Caki2 (cell line): ENCODE measurements at regions not wholly inside any gene's neighbourhood (a gene's known extent, or its start where the extent isn't known, plus 50 kb on each side); places are given as distances from the start of the nearest gene placed in this dataset.
"Not testable (repeated sequence)": the region's sequence is repeated elsewhere in the genome, so short reads cannot be mapped to it uniquely, and the experiment has no call there.

ENCODE experiments used
- DNase-seq: peaks from one replicate; pipeline ENCODE4 v3.0.0-alpha.2; 2015; ENCODE audit warnings: low read depth
- in situ Hi-C: cut with HindIII; loops from 2 replicates; pipeline ENCODE4 v1.10.0; 2016; ENCODE audit warnings: low sequenced_read_pairs, low pct_unique_long_range_greater_than_20kb, mixed read lengths

DNA sequence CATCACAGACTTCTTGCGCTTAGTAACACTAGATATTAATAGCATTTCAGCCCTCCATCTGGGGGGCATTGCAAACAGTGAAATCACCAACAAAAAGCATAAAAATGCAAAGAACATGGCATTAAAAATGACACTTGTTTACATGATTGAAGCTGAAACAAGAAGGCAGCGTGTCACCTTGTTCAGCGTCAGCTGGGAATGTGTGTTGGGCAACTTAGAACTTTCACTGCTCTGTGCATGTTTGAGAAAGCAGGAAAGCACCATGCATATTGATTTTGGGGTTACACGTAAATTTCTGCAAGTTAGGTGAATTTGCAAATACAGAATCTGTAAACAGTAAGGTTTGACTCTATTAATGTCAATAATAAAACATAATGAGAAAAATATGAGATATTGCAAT lies 162.9 kb downstream of the SOX4 start:
- no peak for DNase-seq
- in situ Hi-C loops: no loop called here

DNA sequence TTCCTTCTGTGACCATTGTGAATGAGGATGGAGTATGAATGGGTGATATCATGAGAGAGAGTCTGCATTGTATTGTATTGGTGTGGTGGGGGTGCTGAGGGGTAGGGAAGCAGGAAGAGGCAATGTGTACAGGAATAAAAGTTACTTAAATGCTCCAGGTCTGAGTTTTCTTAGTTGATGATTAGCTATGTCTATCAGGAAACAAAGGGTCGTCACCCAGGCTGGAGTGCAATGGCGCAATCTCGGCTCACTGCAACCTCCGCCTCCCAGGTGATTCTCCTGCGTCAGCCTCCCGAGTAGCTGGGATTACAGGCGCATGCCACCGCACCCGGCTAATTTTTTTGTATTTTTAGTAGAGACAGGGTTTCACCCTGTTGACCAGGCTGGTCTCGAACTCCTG lies 163.8 kb downstream of the SOX4 start:
- in situ Hi-C loops, DNase-seq: not testable (repeated sequence)

DNA sequence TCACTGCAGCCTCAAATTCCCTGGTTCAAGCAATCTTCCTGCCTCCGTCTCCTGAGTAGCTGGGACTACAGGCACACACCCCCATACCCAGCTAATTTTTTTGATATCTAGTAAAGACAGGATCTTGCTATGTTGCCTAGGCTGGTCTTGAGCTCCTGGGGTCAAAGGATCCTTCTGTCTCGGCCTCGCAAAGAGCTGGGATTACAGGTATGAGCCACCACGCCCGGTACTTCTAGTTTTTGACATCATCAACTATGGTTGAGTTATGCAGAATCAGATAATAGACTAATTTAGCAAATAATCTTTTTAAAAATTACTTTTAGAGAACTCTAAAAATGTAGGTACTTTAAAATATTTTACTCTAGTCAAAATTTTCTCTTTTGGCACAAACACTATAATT lies 166.2 kb downstream of the SOX4 start:
- in situ Hi-C loops: no loop called here
- DNase-seq: no peak

GRCh38 chr6:21761053-21761730 lies 167.6 kb downstream of the SOX4 start:
- not testable (repeated sequence) for DNase-seq

GRCh38 chr6:21764989-21765388 lies 171.4 kb downstream of the SOX4 start:
- in situ Hi-C loops: no loop called here
- DNase-seq: no peak

More at GRCh38 chr6:21761053-21761730, 167.6 kb downstream of the SOX4 start:
- in situ Hi-C loops: not testable (repeated sequence)

- in situ Hi-C loops: no loop called here
- no peak for DNase-seq
These were observed 174.5 kb downstream of the SOX4 start for GRCh38 chr6:21767891-21768648.

DNA sequence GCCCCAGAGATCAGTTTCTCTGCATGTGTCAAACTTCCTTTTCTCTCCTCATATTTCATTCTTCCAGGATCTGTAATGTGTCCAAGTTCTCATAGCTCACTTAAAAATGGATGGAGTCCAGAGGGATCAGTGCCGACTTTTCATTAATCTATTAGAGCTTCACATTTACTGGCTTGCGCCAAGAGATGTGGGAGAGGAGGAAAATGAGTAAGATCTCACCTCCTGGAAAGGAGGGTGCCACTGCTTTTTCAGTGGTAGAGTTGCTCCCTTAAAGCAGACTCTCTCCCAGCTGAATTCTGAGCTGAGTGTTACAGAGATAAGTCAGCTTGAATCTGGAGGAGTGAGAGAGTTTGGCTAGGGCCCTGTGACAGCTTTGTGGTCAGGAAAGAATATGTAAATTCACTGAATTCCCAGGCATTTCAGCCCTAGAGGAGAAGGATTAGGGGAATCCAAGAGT lies 175.9 kb downstream of the SOX4 start:
- DNase-seq: peak; percentile 41
- in situ Hi-C loops: no loop called here

GRCh38 chr6:21769968-21770367 lies 176.4 kb downstream of the SOX4 start:
- no peak for DNase-seq
- in situ Hi-C loops: no loop called here

DNA sequence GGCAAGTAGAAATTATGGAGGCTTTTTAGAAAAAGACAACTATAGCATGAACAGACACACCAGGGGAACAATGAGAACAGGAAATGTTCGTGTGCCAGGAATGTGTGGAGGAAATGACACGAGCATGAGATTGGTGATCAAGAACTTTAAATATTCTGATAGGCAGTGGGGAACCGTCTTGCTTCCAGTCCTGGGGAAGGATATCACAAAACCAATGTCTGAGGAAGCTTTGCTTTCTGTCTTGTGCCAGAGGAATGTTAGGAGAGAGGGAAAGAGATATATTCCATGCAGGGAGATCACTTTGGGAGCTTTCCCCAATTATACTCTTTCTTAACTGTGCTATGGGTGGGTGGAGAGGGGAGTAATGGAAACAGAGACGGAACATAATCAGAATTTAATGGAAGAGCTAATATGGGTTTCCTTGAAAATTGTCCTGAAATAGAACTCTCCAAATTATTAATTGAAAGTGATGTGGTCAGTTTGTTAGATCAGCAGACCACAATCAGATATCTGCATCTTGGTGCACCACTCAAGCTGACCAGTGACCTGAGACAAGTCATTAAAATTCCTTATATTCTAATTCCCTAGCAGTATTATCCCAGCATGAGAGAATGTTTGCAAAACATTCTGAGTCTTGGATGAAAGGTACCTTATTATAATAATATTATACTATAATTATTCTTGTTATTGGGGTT lies 178.2 kb downstream of the SOX4 start:
- in situ Hi-C loops: no loop called here
- DNase-seq: no peak

DNA sequence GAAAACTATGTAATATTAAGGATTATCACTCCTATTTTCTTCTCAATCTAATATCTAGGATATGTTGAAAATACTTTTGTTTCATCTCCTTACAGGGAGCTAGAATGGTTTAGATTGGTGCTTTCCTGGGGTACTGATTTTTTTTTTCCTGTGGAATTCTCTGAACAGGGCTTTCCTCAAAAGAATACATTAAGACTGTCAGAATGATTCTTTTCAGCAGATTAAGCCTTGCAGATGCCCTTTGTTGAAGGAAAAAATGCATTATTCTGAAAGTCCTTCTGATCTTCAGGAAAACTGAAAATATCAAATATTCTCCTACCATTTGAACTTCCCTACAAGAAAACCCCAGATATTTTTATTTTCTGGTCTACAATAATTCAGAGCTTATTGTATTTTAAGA lies 178.9 kb downstream of the SOX4 start:
- in situ Hi-C loops: no loop called here
- no peak for DNase-seq

DNA sequence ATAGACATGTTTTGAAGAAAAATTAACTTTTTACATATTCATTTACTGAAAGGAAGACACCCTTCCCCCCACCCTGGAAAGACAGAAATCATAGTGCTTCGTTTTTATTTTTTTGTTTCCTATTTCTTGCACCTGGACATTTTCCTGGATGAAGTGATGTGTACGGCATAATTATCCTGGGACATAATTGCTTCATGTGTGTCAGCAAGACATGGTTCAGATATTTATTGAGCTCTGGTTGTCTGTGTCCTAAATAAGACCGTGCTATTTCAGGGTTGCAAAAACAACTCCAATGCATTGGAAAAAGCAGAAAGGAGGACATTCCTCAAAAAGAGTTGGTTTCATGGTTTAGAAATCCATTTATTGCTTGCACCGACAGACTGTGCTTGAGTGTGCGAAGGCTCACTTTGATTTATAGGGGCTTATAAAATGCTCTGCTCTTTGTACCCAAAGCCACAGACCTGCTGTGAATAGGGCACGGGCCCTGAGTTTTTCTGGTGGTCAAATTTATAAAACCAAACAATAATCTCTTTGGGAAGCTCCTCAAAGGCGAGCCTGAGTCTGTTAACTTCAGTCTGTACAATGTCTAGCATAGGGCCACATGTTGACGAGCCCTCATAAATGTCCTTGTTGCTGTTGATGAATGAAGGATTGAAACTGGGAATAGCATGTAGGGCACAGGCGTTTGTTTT lies 179.5 kb downstream of the SOX4 start:
- in situ Hi-C loops: no loop called here
- no peak for DNase-seq

DNA sequence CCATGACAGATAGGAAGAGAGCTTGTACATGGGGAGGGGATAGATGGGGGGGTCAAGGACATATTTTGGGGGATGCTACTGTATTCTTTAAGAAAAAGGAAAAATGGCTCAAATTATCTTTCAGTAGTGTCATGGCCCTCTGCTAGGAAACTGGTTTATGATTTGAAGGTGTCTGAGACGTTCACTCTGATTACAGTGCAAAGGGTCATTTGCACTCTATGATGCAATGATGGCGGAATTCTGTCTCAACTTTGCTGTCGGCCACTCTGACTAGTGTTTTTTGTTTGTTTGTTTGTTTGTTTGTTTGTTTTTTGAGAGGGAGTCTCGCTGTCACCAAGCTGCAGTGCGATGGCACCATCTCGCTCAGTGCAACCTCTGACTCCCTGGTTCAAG lies 180.0 kb downstream of the SOX4 start:
- no peak for DNase-seq
- in situ Hi-C loops: no loop called here

DNA sequence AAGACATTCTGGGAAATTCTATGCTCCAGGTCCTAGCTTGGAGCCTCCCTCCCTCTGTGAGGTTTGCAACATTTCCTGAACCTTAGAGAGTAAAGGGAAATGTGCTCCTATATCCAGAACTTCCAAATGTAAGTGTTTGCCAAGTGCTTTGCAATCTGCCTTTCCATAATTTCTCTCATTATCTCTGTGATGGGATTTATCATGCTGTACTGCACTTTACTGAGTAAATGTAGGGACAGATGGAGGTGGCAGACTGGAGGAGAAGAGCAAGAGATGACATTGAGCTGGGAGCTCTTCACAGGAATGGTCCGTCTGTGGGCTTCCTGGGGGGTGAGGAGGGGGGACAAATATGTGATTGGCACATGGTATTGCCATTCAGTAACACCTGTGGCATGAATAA lies 184.3 kb downstream of the SOX4 start:
- no peak for DNase-seq
- in situ Hi-C loops: no loop called here

DNA sequence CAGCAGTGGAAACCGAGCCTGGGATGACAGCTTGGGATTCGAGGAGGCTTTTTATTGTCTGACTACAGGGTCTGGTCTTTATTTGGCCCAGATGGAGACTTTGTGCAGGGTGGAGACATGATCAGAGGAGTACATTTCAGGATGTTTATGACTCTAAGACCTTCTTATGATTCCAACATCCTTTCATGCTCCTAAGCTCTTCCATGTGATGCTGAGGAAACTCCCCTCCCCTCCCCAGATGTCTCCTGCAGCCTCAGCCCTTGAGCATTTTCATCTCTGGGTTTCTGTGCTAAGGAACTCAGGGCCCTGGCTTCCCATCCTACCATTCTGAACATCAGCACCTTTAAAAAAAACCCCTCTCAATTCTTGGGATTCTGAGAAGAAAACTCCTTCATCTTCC lies 186.6 kb downstream of the SOX4 start:
- in situ Hi-C loops: no loop called here
- DNase-seq: no peak

DNA sequence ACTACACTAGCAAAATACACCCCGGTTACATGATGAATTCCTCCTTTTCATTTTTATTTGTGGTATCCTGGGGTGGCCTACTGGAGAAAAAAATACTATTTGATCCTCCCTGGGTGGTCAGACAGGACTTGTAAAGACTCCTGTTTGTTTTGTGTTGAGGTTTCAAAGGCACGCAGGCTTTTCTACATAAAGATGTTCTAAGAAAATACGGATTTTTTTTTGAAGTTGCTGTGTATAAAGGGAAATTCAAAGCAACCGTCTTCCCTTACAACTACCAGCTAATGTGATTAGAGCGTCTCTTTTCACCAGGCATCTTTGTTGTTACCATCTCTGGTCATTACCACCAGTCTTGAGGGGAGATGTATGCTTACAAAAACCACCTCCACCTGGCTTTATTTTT lies 187.1 kb downstream of the SOX4 start:
- DNase-seq: no peak
- in situ Hi-C loops: no loop called here

GRCh38 chr6:21781128-21781527 lies 187.6 kb downstream of the SOX4 start:
- DNase-seq: no peak
- in situ Hi-C loops: no loop called here

- in situ Hi-C loops: no loop called here
- DNase-seq: no peak
These were observed 191.6 kb downstream of the SOX4 start for GRCh38 chr6:21785164-21785563.

GRCh38 chr6:21791056-21791455 lies 197.5 kb downstream of the SOX4 start:
- DNase-seq: no peak
- in situ Hi-C loops: no loop called here

DNA sequence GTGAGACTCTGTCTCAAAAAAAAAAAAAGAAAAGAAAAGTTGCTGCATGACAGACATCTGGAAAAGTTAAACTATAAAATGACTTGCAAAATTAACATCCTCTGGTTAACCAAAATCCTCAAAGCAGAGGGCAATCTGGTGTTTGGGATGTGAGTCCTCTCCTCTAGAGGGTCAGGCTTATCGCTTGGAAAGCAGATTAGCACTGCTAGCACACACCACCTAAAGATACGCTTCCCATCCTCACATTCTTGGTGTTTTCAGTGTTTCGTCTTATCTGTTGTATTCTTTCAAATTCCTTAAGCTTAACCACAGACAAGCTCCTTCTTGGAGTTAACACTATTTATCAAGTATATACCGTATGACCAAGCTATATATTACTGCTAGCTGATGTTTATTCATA lies 198.0 kb downstream of the SOX4 start:
- in situ Hi-C loops: no loop called here

More for the DNA sequence above, 198.0 kb downstream of the SOX4 start:
- no peak for DNase-seq
